ENCODE measurements at regions not wholly inside any gene's neighbourhood (a gene's known extent, or its start where the extent isn't known, plus 50 kb on each side); places are given as distances from the start of the nearest gene placed in this dataset.
"Not testable (repeated sequence)": the region's sequence is repeated elsewhere in the genome, so short reads cannot be mapped to it uniquely, and the experiment has no call there.

DNA sequence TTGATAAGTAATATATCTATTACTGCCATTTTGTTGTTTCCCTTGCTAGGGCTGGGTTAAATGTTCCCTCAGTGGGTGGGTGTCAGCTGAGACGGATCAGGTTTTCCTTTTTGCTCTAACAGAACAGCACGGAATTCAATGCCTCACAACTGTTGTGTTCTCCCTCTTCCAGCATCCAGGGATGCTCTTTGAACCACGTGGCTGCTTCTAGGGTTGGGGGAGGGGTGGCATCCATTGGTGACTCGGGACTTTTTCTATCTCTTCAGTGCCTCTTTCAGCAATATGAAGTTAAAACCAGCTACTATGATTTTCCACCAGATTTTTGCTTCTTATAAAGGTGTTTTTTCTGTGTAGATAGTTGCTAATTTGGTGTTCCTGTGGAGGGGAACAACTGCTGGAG is 884.9 kb upstream of the FOXG1 start:
- H3K27ac ChIP-seq = no peak overlapping the region
- no peak for TF ChIP-seq EZH2 (IDR thresholded peaks at IDR 0.05)
- no peak for TF ChIP-seq FOXP2 (optimal IDR thresholded peaks at IDR 0.05; ENCODE audit: control extremely low read depth, extremely low read length, insufficient read depth)
- TF ChIP-seq POLR2AphosphoS5 (IDR thresholded peaks at IDR 0.05; ENCODE audit: borderline replicate concordance, low read depth, low read length) = no peak
- no peaks in the 10 kb centered on the region for H3K9me3 ChIP-seq (ENCODE audit: low read depth, low read length)

DNA sequence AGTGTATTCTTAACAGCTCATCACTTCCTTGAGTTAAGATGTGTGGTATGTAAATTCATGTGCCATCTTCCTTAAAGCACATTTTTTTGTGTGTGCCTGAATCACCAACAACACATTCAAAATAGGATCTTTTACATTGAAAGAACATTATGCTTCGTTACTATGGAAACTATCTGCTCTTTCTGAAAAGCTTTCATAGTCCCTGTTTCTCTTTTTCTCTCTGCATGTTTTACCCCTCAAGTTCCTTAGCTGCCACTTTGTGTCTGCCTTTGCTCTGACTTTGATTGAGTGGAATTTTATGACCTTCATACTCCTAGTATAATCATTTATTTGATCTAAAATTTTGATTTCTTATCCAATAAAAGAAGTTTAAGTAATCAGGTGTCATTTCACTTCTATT is 880.3 kb upstream of the FOXG1 start:
- Histone ChIP-seq H3K27ac (no peak overlapping the region), H3K9me3 (ENCODE audit: low read depth, low read length) (no peaks in the 10 kb centered on the region), H3K9ac (ENCODE audit: insufficient read length) (no peak overlapping the region), H3K36me3 (ENCODE audit: insufficient read depth, low read length) (no peaks in the 10 kb centered on the region), H3K4me3 (no peak overlapping the region)
- TF ChIP-seq POLR2AphosphoS5 (IDR thresholded peaks at IDR 0.05; ENCODE audit: borderline replicate concordance, low read depth, low read length) (no peak), EZH2 (IDR thresholded peaks at IDR 0.05) (no peak)
- DNase-seq (ENCODE audit: low read depth, low spot score) = no peak

More for the DNA sequence above, 884.9 kb upstream of the FOXG1 start:
- Histone ChIP-seq H3K36me3 (ENCODE audit: insufficient read depth, low read length) (no peaks in the 10 kb centered on the region), H3K4me3 (no peak overlapping the region), H3K9ac (ENCODE audit: insufficient read length) (no peak overlapping the region)
- DNase-seq (ENCODE audit: low read depth, low spot score) = no peak

DNA sequence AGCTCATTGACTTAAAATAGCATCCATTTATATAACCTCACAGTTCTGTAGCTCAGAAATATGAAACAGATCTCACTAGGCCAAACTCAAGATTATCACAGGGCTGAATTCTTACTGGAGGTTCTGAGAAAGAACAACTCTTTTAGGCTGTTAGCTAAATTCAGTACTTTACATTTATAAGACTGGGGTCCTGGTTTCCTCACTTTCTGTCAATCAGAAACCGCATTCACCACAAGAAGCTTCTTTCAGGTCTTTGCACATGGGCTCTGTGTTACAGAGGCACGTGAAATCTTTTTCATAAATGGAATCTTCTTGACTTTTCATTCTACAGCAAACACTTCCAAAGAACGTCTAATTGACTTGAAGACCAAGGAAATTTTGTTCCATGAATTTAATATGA is 876.3 kb upstream of the FOXG1 start:
- Histone ChIP-seq H3K9ac (ENCODE audit: insufficient read length) (no peak overlapping the region), H3K36me3 (ENCODE audit: insufficient read depth, low read length) (no peaks in the 10 kb centered on the region), H3K9me3 (ENCODE audit: low read depth, low read length) (no peaks in the 10 kb centered on the region), H3K27ac (no peak overlapping the region), H3K4me3 (no peak overlapping the region)
- no peak for TF ChIP-seq EZH2 (IDR thresholded peaks at IDR 0.05)
- TF ChIP-seq POLR2AphosphoS5 (IDR thresholded peaks at IDR 0.05; ENCODE audit: borderline replicate concordance, low read depth, low read length) = no peak
- no peak for TF ChIP-seq FOXP2 (optimal IDR thresholded peaks at IDR 0.05; ENCODE audit: control extremely low read depth, extremely low read length, insufficient read depth)
- DNase-seq (ENCODE audit: low read depth, low spot score) = no peak

GRCh38 chr14:27908484-27908883 is 858.1 kb upstream of the FOXG1 start:
- H3K4me3 ChIP-seq; H3K9ac ChIP-seq (ENCODE audit: insufficient read length); H3K27ac ChIP-seq; H3K9me3 ChIP-seq (ENCODE audit: low read depth, low read length); H3K36me3 ChIP-seq (ENCODE audit: insufficient read depth, low read length); DNase-seq (ENCODE audit: low read depth, low spot score): not testable (repeated sequence)

- no peaks in the 10 kb centered on the region for H3K9me3 ChIP-seq (ENCODE audit: low read depth, low read length)
- TF ChIP-seq FOXP2 (optimal IDR thresholded peaks at IDR 0.05; ENCODE audit: control extremely low read depth, extremely low read length, insufficient read depth) (no peak), EZH2 (IDR thresholded peaks at IDR 0.05) (no peak), POLR2AphosphoS5 (IDR thresholded peaks at IDR 0.05; ENCODE audit: borderline replicate concordance, low read depth, low read length) (no peak)
- no peak overlapping the region for H3K9ac ChIP-seq (ENCODE audit: insufficient read length)
- H3K4me3 ChIP-seq = no peak overlapping the region
- no peak for DNase-seq (ENCODE audit: low read depth, low spot score)
- no peaks in the 10 kb centered on the region for H3K36me3 ChIP-seq (ENCODE audit: insufficient read depth, low read length)
- H3K27ac ChIP-seq = no peak overlapping the region
Measured at GRCh38 chr14:27916326-27916725, 850.3 kb upstream of the FOXG1 start.

- no peaks in the 10 kb centered on the region for H3K9me3 ChIP-seq (ENCODE audit: low read depth, low read length)
- H3K9ac ChIP-seq (ENCODE audit: insufficient read length) = no peak overlapping the region
- H3K36me3 ChIP-seq (ENCODE audit: insufficient read depth, low read length) = no peaks in the 10 kb centered on the region
- H3K27ac ChIP-seq = no peak overlapping the region
- TF ChIP-seq FOXP2 (optimal IDR thresholded peaks at IDR 0.05; ENCODE audit: control extremely low read depth, extremely low read length, insufficient read depth) = no peak
- TF ChIP-seq EZH2 (IDR thresholded peaks at IDR 0.05) = no peak
- TF ChIP-seq POLR2AphosphoS5 (IDR thresholded peaks at IDR 0.05; ENCODE audit: borderline replicate concordance, low read depth, low read length) = no peak
- H3K4me3 ChIP-seq = no peak overlapping the region
- no peak for DNase-seq (ENCODE audit: low read depth, low spot score)
Measured at GRCh38 chr14:27917896-27918295, 848.7 kb upstream of the FOXG1 start.

DNA sequence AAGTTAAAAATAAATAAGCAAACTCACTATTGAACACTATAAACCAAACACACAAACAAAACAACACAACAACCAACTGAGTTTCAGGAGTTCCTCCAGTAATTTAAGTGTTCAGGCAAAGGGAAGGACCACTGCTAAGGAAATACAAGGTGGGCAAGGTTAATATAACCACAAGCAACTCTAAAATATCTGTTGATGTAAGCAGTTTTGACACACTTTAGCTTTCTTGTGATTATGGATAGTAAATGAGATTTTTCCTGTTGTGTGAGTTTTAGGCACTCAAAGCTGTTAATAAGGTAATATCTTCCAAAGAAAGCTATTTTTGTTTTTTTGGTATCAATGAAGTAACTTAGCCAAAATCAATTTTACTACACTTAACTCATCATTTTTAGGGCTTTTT is 839.1 kb upstream of the FOXG1 start:
- no peak overlapping the region for H3K27ac ChIP-seq
- TF ChIP-seq FOXP2 (optimal IDR thresholded peaks at IDR 0.05; ENCODE audit: control extremely low read depth, extremely low read length, insufficient read depth) (no peak), POLR2AphosphoS5 (IDR thresholded peaks at IDR 0.05; ENCODE audit: borderline replicate concordance, low read depth, low read length) (no peak), EZH2 (IDR thresholded peaks at IDR 0.05) (no peak)
- H3K36me3 ChIP-seq (ENCODE audit: insufficient read depth, low read length) = no peaks in the 10 kb centered on the region
- H3K4me3 ChIP-seq = no peak overlapping the region
- H3K9me3 ChIP-seq (ENCODE audit: low read depth, low read length) = no peaks in the 10 kb centered on the region
- no peak overlapping the region for H3K9ac ChIP-seq (ENCODE audit: insufficient read length)
- DNase-seq (ENCODE audit: low read depth, low spot score) = no peak

- Histone ChIP-seq H3K36me3 (ENCODE audit: insufficient read depth, low read length) (no peaks in the 10 kb centered on the region), H3K4me3 (no peak overlapping the region)
- DNase-seq (ENCODE audit: low read depth, low spot score) = no peak
Measured at GRCh38 chr14:27929797-27930347, 836.7 kb upstream of the FOXG1 start.

GRCh38 chr14:27938392-27938791 is 828.2 kb upstream of the FOXG1 start:
- H3K36me3 ChIP-seq (ENCODE audit: insufficient read depth, low read length) = no peaks in the 10 kb centered on the region
- H3K4me3 ChIP-seq = no peak overlapping the region
- DNase-seq (ENCODE audit: low read depth, low spot score) = no peak
- H3K9me3 ChIP-seq (ENCODE audit: low read depth, low read length) = no peaks in the 10 kb centered on the region
- TF ChIP-seq FOXP2 (optimal IDR thresholded peaks at IDR 0.05; ENCODE audit: control extremely low read depth, extremely low read length, insufficient read depth) (no peak), EZH2 (IDR thresholded peaks at IDR 0.05) (no peak), POLR2AphosphoS5 (IDR thresholded peaks at IDR 0.05; ENCODE audit: borderline replicate concordance, low read depth, low read length) (no peak)
- no peak overlapping the region for H3K9ac ChIP-seq (ENCODE audit: insufficient read length)
- no peak overlapping the region for H3K27ac ChIP-seq

More at GRCh38 chr14:27929797-27930347, 836.7 kb upstream of the FOXG1 start:
- no peak for TF ChIP-seq EZH2 (IDR thresholded peaks at IDR 0.05)
- TF ChIP-seq POLR2AphosphoS5 (IDR thresholded peaks at IDR 0.05; ENCODE audit: borderline replicate concordance, low read depth, low read length) = no peak
- Histone ChIP-seq H3K9me3 (ENCODE audit: low read depth, low read length) (no peaks in the 10 kb centered on the region), H3K27ac (no peak overlapping the region), H3K9ac (ENCODE audit: insufficient read length) (no peak overlapping the region)
